ENCODE measurements at regions not wholly inside any gene's neighbourhood (a gene's known extent, or its start where the extent isn't known, plus 50 kb on each side); places are given as distances from the start of the nearest gene placed in this dataset.

GRCh38 chr1:218677026-218677425 lies 331.9 kb downstream of the TGFB2 start:
- no peak for DNase-seq (ENCODE audit: low read depth)

DNA sequence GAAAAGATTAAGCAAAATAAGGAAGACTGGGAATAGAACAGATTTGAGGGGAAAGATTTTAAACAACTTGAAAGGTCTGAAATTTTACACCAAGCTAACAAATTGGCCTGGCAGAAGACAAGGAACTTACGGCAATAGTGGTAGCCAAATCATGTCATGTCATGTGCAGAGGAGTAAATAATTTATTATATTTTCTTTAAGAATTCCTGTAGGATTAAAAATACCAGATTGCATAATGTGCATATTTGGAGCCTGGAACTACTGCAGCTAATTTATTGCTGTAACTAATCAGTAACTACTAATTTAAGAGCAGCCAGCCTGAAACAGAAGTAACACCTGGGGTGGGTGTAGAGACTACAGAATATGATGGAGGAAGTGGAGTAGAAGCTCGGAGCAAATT lies 334.3 kb downstream of the TGFB2 start:
- no peak for DNase-seq (ENCODE audit: low read depth)

GRCh38 chr1:218679988-218680748 lies 335.0 kb downstream of the TGFB2 start:
- no peak for DNase-seq (ENCODE audit: low read depth)

GRCh38 chr1:218683242-218683641 lies 338.1 kb downstream of the TGFB2 start:
- no peak for DNase-seq (ENCODE audit: low read depth)

DNA sequence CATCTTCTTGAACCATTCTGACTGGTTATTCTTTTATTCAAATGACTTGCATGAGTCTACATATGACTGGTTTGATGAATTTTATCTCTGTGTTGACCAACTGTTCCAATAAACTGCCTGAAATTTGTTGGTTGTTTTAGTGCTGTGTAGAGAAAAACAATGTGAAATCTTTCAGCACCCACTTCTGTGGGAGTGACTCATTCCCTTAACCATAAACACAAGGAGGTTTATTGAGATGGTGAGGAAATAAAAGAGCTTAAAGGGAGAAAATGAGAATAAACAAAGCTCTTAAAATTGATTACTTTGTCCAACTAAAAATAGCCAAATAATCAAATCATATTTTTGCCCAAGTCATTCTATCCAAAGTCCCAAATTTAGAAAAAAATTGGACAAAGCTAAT lies 341.1 kb downstream of the TGFB2 start:
- peak; percentile 29 for DNase-seq (ENCODE audit: low read depth)

GRCh38 chr1:218686761-218687160 lies 341.6 kb downstream of the TGFB2 start:
- DNase-seq (ENCODE audit: low read depth): no peak

DNA sequence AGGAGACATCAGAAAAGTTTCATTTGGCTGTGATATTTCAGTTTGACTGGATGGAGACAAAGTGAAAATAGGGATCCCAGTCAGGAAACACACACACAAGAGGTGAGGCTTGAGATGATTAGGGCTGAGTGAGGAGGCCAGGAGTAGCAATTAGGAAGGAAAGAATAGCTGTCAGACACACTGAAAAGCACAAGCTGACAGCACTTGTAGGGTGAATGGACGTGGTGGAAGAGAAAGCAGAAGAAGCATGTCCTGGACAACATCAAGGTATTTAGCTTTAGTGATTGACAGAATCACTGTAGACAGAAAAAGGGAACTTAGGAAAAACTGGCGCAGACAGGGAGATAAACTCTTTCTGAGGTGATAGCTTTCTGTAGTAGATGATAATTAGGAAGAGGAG lies 347.7 kb downstream of the TGFB2 start:
- no peak for DNase-seq (ENCODE audit: low read depth)

DNA sequence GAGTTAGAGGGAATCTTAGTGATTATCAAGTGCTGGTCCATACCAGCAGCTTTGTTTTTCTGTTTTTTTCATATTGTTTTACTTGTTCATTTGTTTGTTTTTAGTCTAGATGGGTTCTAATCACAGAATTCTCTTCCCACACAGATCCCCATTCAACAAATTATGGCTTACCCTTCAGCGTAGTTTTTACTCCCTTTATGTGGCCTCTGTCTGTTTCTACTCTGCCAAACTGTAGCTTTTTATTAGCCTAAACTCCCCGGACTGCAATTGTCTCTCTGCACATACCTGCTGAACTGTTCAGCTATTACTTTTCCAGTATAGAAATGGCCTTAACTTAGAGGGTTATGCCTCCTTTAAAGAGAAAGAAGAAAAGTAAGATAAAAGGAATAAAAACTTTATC lies 348.5 kb downstream of the TGFB2 start:
- DNase-seq (ENCODE audit: low read depth): no peak

- DNase-seq (ENCODE audit: low read depth): no peak
Measured at GRCh38 chr1:218694085-218694484, 348.9 kb downstream of the TGFB2 start.

DNA sequence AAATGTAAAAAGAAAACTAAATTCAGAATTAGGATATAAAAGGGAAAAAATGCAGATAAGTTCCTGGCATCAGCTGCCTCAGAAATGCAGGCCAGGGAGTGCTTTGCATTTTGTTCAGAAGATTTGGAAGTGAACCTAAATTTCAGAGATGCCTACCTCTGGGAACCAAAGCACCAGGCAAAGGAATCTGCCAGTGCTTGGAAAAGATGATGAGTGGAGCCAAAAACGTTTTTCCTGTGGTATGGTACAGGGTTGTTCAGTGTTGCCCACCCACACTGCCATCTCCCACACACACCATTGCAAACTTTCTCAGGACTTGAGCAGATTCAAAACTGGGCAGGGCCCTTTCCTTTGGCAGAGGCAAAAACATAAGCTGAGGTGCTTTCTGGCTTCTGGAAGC lies 349.5 kb downstream of the TGFB2 start:
- DNase-seq (ENCODE audit: low read depth): no peak

DNA sequence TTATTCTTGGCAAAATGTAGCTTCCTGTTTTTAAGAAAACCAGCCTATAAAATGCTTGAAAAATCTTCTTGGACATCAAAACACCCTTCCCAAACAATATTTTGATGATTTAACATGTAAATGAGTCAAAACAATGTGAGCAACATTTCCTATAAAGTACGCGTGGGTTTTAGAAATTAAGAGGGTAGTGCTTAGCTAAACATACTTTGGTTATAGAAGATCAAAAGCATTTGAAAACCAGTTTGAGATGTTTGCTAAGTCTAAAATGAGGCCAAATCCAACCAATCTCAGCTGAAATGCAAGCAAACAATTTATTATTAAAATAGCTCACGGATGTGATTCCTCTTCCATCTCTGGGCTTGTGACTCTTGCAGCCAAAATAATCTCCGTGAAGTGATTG lies 350.4 kb downstream of the TGFB2 start:
- no peak for DNase-seq (ENCODE audit: low read depth)

DNA sequence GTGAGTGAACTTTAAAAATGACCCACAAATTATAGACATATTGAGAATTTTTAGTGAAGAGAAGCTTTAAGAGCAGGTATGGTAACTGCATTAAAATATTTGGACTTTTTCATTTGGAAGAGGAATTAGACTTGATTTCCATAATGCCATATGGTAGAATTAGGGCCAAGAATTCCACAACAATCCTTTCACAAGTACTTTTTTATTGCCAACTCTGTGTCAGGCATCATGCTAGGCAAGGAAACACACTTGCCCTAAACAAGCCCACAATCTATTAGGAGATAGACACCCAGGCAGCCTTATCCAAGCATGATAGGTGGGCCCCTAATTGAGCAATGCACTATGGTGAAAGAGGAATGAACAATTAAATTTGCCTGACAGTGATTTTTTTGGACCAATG lies 353.0 kb downstream of the TGFB2 start:
- DNase-seq (ENCODE audit: low read depth): no peak

- DNase-seq (ENCODE audit: low read depth): no peak
Measured at GRCh38 chr1:218699421-218699820, 354.3 kb downstream of the TGFB2 start.

DNA sequence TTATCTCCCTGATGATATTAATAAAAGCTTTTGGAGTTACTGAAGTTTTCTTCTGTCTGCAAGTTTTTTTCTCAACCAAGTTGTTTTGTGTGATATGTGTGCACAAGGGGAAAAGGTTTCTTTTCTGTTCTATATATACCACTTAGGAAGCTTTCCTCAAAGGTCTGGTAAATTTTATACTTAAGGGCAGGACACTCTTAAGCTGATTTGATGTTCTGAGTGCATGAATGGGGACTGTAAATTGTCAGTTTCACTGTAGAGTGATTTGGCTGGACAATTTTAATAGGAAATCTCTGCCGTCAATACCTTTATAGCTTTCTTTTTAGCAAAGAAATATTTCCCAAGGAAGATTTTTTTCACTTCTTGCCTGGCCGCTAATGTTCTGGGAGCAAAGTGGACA lies 354.7 kb downstream of the TGFB2 start:
- no peak for DNase-seq (ENCODE audit: low read depth)

DNA sequence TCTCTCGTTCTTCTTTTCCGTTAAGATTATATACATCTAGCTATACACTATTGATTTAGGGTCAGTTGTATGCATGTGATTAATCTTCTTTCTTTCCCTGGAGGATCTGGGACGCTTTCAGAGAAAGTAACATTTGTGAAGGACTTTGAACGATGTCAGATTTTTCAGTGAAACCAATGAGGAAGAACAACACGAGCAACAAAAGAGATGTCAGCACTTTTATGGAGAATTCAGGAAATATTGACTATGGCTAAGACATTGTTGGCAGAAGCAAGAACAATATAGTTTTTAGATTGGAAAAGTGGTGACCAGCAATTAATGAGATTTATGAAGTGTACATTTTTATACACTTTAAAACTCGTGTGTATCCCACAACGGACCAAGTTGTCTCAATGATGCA lies 355.5 kb downstream of the TGFB2 start:
- DNase-seq (ENCODE audit: low read depth): no peak

DNA sequence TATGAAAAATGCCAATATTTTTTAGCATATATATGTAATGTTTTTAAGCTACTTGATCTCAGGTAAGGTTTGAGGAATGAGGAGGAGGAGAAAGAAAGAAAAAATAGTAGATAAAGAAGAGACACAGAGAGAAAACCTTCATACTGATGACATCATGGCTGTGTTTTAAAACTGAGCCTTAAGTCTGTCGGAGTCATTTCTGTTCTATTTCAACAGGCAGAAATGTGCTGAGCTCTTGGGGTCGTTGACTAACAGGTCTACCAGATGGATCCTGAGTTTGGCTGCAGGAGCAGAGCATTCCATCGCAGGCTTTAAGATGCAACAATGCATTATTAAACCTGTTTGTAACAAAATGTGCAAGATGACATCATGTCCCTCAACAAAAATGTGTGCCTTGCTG lies 356.0 kb downstream of the TGFB2 start:
- DNase-seq (ENCODE audit: low read depth): no peak

DNA sequence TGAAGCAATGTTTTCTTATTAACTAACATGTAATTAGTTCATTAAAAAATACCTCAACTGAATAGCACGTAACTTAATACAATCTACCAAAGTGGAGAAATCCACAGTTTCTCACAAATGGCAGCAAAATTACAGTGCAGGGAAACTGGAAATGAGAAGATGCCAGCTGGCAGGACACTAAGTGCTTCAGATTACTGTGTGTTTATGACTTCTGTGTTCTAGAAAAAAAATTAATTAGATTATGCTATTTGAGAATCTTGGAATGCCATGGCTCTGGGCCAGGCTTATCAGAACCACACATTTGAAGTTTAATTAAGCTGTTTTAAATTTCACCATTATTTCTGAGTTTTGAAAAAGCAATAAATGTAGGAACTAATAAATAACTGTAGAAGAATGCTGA lies 357.6 kb downstream of the TGFB2 start:
- DNase-seq (ENCODE audit: low read depth): no peak

DNA sequence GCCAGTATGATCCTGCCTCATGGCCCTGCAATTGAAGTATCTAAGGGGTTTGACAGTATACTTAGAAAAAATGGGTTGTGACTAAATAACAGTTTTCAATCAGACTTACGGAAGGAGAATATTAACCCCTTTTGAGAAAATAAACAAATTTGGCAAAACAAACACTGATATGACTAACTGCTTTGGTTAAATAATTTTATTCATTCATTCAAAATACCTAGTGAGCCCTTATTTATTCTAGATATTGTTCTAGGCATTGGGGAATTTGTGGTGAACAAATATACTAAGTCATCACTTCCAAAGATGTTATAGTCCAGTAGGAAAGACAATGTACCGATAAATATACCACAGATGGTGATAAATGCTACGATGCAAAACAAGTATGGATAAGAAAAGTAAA lies 358.7 kb downstream of the TGFB2 start:
- no peak for DNase-seq (ENCODE audit: low read depth)

GRCh38 chr1:218705391-218705790 lies 360.3 kb downstream of the TGFB2 start:
- DNase-seq (ENCODE audit: low read depth): peak; percentile 56

DNA sequence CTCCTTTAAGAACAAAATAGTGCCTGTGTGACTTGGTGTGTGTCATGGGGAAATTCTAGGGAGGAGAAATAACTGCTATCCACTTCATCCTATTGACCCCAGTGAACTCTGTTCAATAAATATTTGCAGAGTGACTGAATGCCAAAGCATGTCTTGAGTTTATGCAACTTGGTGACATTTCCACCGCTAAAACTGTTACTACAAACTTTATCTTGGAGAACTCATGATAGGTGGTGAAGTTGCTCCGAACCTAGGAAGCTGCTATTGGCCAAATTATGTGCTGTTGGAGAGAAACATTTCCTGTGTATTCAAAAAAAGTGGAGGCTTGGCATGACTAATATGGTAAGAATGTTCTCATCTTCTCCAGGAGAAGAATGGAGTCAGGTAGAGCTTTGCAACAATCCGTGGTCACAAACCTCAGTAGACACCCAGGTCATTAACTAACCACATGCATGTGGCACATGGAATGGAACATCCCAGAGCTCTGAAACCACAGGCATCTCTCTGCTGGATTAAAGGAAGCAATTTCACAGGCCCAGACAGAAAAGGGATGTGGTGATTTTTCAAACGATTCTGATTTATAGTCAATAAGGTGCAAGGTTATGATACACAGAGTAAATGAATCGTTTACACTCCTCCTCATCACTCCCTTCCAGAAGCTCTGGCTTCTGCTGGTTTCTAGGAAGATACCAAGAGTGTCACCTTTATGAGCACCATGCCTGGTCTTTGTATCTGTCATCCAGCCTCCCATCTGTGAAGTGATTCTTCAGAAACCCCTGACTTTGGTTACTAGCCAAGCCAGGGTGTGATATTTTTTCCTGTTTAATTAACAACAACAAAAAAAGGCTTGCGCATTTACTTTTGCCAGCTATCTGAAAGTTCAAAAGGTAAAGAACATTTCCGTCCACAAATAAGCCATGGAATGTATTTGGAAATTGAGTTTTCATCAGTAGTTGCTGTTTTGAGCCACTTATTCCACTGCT lies 361.1 kb downstream of the TGFB2 start:
- peak; percentile 96 for DNase-seq (ENCODE audit: low read depth)

DNA sequence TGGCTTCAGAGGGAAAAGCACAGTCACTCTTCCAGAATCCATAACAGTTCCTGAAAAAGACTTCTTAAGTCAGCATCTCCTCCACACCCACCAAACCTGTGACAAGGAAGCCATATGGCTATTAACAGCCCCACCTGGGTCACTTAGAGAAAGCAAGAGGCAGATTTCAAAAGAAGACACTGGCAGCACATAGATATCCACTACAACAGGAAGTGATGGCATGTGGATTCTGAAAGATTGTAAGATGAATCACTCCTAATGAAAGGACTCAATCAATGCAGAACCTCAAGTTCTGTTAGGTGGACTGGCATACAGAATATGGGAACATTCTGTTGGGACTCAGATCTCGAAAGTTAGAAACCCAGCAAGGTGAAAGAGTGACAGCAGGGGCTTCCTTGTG lies 365.9 kb downstream of the TGFB2 start:
- DNase-seq (ENCODE audit: low read depth): peak; percentile 15

DNA sequence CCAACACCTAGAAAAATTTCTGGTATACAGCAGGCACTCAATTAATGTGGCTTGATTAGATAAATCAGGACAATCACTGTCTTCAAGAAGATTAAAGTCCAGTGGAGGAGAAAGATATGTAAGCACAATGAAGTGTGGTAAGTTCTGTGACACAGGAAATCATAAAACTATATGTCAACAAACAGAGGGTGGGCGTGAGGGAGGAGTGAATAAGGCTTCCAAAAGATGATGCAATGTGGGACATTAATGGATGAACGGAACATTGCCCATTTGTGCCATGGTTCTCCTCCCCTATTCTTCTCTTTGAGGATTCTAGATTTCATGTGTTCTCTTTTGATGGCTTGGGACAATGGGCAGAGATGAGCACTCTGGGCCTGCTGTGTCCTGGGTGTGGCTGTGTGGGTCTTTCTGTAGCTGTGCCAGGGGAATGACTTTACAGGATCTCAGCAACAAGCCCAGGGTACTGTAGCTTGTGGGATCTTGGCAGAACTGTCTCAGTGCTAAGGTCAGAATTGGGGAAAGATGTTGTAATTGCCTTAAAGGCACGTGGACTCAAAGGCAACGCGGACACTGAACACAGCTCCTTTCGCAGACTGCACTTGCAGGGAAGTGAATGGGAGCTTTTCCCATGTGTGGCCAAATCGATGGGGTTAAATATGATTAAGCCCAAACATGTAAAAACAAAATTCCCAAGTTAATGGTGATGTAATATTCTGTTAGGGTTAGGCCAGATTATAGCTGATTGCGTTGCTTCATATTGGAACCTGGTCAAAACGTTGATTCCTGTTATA lies 366.9 kb downstream of the TGFB2 start:
- DNase-seq (ENCODE audit: low read depth): peak; percentile 64

Measured in Daoy (cell line).